ENCODE measurements at regions not wholly inside any gene's neighbourhood (a gene's known extent, or its start where the extent isn't known, plus 50 kb on each side); places are given as distances from the start of the nearest gene placed in this dataset.
"Not testable (repeated sequence)": the region's sequence is repeated elsewhere in the genome, so short reads cannot be mapped to it uniquely, and the experiment has no call there.

DNA sequence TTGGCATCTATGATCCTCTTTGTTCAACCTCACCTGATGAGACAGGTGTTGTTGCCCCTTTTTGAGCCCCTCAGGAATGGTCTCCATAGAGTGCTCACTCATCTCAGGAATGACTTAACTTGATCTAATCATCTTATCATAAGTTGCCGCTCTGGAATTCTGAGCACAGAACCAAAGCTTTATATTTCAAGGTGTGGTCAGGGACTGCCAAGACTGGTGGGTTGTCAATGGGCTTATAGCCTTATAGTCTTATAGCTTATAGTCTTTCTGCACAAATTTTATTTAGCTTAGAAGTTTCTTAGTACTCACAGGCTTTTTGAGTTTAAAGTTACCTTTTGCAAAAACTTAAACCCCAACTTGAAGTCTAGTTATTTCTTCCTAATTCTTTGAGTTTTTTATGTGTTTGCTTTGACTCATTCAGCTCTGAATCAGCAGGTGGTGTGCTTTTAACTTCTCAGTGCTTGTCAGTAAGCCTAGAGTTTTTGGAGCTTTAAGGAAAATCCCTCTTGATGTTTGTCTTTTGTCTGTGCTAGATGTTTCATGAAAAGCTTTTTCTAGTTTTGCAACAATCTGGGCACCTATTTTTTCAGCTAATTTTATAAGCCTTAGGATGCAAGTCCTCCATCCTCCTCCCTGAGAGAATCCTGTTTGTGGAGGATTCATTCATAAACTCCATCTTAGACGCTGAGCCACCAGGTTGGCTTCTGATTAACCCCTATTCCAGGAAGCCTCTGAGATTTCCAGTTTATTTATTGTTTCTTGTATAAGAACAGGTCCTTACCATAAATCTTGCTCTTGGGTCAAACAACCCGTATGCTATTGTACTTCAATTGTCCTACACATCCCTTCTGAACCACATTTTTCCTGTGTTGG is 72.3 kb upstream of the SSTR4 start:
- no peaks in the 10 kb centered on the region for H3K36me3 ChIP-seq (ENCODE audit: control insufficient read depth, insufficient read depth, low read length)
- no peaks in the 10 kb centered on the region; the same call in 1 of the 2 replicates for H3K27me3 ChIP-seq (ENCODE audit: control insufficient read depth, insufficient read depth, low read length)
- no peak overlapping the region for H3K9ac ChIP-seq (ENCODE audit: low read length)
- H3K9me3 ChIP-seq (ENCODE audit: control insufficient read depth, insufficient read depth, low read depth, low read length): 0 out of 2 replicates have a peak, but pooled peaks cover 2% of the 10 kb centered on the region
- no peak overlapping the region for H3K4me3 ChIP-seq (ENCODE audit: low read depth, low read length)
- H3K27ac ChIP-seq (ENCODE audit: low read depth, low read length): no peak overlapping the region
- no peaks in the 10 kb centered on the region for H3K4me1 ChIP-seq (ENCODE audit: control insufficient read depth, insufficient read depth, low read length)

DNA sequence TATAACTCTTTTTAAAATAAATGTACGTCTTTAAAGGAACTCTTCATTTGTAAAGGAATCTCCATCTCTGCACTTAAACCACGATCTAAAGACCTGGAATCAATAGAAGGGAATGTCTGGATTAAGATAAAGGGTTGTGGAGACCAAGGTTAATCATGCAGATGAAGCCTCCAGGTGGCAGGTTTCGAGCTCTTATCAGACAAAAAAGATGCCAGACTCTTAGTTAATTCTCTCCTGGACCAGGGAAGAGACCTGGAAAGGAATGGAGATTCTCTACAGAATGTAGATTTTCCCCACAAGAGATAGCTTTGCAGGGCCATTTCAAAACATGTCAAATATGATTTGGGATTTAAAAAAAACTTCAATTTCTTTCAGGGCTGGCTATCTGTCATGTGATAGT is 71.5 kb upstream of the SSTR4 start:
- 0 out of 2 replicates have a peak, but pooled peaks cover 2% of the 10 kb centered on the region for H3K9me3 ChIP-seq (ENCODE audit: control insufficient read depth, insufficient read depth, low read depth, low read length)
- no peaks in the 10 kb centered on the region for H3K4me1 ChIP-seq (ENCODE audit: control insufficient read depth, insufficient read depth, low read length)
- H3K9ac ChIP-seq (ENCODE audit: low read length): no peak overlapping the region
- H3K27me3 ChIP-seq (ENCODE audit: control insufficient read depth, insufficient read depth, low read length): no peaks in the 10 kb centered on the region; the same call in 1 of the 2 replicates
- no peak overlapping the region for H3K27ac ChIP-seq (ENCODE audit: low read depth, low read length)
- H3K36me3 ChIP-seq (ENCODE audit: control insufficient read depth, insufficient read depth, low read length): no peaks in the 10 kb centered on the region
- H3K4me3 ChIP-seq (ENCODE audit: low read depth, low read length): no peak overlapping the region

- H3K4me3 ChIP-seq (ENCODE audit: low read depth, low read length): no peak overlapping the region
- H3K36me3 ChIP-seq (ENCODE audit: control insufficient read depth, insufficient read depth, low read length): no peaks in the 10 kb centered on the region
- H3K27me3 ChIP-seq (ENCODE audit: control insufficient read depth, insufficient read depth, low read length): no peaks in the 10 kb centered on the region; the same call in 1 of the 2 replicates
- H3K4me1 ChIP-seq (ENCODE audit: control insufficient read depth, insufficient read depth, low read length): no peaks in the 10 kb centered on the region
- H3K27ac ChIP-seq (ENCODE audit: low read depth, low read length): no peak overlapping the region
- no peaks in the 10 kb centered on the region for H3K9me3 ChIP-seq (ENCODE audit: control insufficient read depth, insufficient read depth, low read depth, low read length)
- H3K9ac ChIP-seq (ENCODE audit: low read length): no peak overlapping the region
These were observed 68.2 kb upstream of the SSTR4 start for GRCh38 chr20:22966787-22967464.

DNA sequence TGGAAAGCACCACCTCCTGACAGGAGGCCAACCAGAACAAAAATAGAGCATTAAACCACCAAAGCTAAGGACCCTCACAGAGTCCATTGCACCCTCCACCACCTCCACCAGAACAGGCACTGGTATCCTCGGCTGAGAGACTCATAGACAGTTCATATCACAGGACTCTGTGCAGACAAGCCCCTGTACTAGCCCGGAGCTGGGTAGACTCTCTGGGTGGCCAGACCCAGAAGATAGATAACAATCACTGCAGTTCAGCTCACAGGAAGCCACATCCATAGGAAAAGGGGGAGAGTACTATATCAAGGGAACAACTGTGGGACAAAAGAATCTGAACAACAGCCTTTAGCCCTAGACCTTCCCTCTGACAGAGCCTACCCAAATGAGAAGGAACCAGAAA is 67.4 kb upstream of the SSTR4 start:
- H3K9me3 ChIP-seq (ENCODE audit: control insufficient read depth, insufficient read depth, low read depth, low read length); H3K36me3 ChIP-seq (ENCODE audit: control insufficient read depth, insufficient read depth, low read length); H3K27me3 ChIP-seq (ENCODE audit: control insufficient read depth, insufficient read depth, low read length); H3K4me3 ChIP-seq (ENCODE audit: low read depth, low read length); H3K9ac ChIP-seq (ENCODE audit: low read length); H3K4me1 ChIP-seq (ENCODE audit: control insufficient read depth, insufficient read depth, low read length); H3K27ac ChIP-seq (ENCODE audit: low read depth, low read length): not testable (repeated sequence)

DNA sequence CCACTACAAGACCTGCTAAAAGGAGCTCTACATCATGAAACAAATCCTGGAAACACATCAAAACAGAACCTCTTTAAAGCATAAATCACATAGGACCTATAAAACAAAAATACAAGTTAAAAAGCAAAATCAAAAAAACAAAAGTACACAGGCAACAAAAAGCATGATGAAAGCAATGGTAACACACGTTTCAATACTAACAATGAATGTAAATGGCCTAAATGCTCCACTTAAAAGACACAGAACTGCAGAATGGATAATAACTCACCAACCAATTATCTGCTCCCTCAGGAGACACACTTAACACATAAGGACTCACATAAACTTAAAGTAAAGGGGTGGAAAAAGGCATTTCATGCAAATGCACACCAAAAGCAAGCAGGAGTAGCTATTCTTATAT is 66.1 kb upstream of the SSTR4 start:
- not testable (repeated sequence) for H3K9ac ChIP-seq (ENCODE audit: low read length); H3K36me3 ChIP-seq (ENCODE audit: control insufficient read depth, insufficient read depth, low read length); H3K9me3 ChIP-seq (ENCODE audit: control insufficient read depth, insufficient read depth, low read depth, low read length); H3K4me3 ChIP-seq (ENCODE audit: low read depth, low read length); H3K27ac ChIP-seq (ENCODE audit: low read depth, low read length); H3K27me3 ChIP-seq (ENCODE audit: control insufficient read depth, insufficient read depth, low read length); H3K4me1 ChIP-seq (ENCODE audit: control insufficient read depth, insufficient read depth, low read length)

GRCh38 chr20:22971077-22971476 is 64.0 kb upstream of the SSTR4 start:
- not testable (repeated sequence) for H3K4me1 ChIP-seq (ENCODE audit: control insufficient read depth, insufficient read depth, low read length); H3K27me3 ChIP-seq (ENCODE audit: control insufficient read depth, insufficient read depth, low read length); H3K27ac ChIP-seq (ENCODE audit: low read depth, low read length); H3K9ac ChIP-seq (ENCODE audit: low read length); H3K36me3 ChIP-seq (ENCODE audit: control insufficient read depth, insufficient read depth, low read length); H3K4me3 ChIP-seq (ENCODE audit: low read depth, low read length); H3K9me3 ChIP-seq (ENCODE audit: control insufficient read depth, insufficient read depth, low read depth, low read length)

DNA sequence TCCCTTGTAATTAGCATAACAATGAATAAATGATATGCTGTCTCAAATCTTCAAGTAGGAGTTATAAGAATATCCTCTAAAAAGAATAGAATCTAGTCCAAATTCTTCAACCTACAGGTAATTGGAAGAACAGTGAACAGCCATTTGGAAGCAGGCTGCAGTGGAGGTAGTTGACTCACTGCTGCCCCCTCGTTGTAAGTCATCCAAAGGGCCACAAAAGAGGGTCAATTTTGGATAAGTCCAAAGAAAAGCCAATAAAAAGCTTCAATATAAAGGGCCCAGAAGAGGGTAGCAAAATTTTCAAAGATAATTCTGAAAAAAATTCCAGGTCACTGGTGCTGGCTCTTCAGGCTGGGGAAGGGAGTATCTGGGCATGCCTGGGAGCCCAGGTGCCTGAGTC is 60.8 kb upstream of the SSTR4 start:
- H3K27ac ChIP-seq (ENCODE audit: low read depth, low read length): no peak overlapping the region
- H3K27me3 ChIP-seq (ENCODE audit: control insufficient read depth, insufficient read depth, low read length): peaks cover 2% of the 10 kb centered on the region; the same call in 1 of the 2 replicates
- no peaks in the 10 kb centered on the region for H3K4me1 ChIP-seq (ENCODE audit: control insufficient read depth, insufficient read depth, low read length)
- H3K4me3 ChIP-seq (ENCODE audit: low read depth, low read length): no peak overlapping the region
- H3K9me3 ChIP-seq (ENCODE audit: control insufficient read depth, insufficient read depth, low read depth, low read length): no peaks in the 10 kb centered on the region
- H3K36me3 ChIP-seq (ENCODE audit: control insufficient read depth, insufficient read depth, low read length): no peaks in the 10 kb centered on the region
- H3K9ac ChIP-seq (ENCODE audit: low read length): no peak overlapping the region

- Histone ChIP-seq H3K4me3 (ENCODE audit: low read depth, low read length) (no peak overlapping the region), H3K9me3 (ENCODE audit: control insufficient read depth, insufficient read depth, low read depth, low read length) (no peaks in the 10 kb centered on the region), H3K27me3 (ENCODE audit: control insufficient read depth, insufficient read depth, low read length) (peaks cover 2% of the 10 kb centered on the region; the same call in 1 of the 2 replicates), H3K4me1 (ENCODE audit: control insufficient read depth, insufficient read depth, low read length) (no peaks in the 10 kb centered on the region), H3K36me3 (ENCODE audit: control insufficient read depth, insufficient read depth, low read length) (no peaks in the 10 kb centered on the region), H3K9ac (ENCODE audit: low read length) (no peak overlapping the region), H3K27ac (ENCODE audit: low read depth, low read length) (no peak overlapping the region)
These were observed 57.9 kb upstream of the SSTR4 start for GRCh38 chr20:22977047-22977785.

DNA sequence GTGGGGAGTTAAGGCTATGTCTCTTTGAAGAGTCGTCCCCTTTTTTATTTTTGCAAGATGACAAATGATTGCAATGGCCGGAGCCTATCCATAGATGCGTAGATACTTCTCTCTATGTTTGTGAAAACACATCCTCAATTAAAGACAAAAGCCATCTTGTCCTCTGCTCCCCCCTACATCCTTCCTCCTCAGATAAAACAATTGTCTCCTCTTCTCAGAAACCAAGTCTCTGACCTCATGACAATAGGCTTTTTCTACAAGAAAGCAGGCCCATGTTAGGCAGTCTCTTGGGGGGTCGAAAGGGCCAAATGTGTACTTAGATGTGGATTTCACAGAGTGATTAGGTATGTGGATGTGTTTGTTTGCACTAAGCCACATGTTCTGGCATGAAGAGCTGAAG is 51.1 kb upstream of the SSTR4 start:
- no peaks in the 10 kb centered on the region for H3K27me3 ChIP-seq (ENCODE audit: control insufficient read depth, insufficient read depth, low read length)

DNA sequence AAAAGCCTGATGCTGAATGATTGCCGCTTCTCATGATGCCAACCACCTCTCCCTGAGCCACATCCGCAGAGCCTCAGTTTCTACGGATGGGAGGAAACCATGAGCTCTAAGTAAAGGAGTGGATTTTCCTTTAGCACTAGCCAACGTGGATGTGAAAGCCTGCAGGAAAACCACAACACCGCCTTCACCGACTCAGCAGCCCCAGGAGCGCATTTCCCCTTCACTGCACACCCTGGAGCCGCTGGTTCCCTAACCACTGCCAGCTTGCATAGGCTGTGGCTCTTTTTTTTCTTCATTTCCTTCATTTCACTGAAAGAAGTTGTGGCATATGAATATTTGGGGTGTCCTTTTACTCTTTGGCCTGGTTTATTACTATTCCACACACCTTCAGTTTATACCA is 50.5 kb upstream of the SSTR4 start:
- no peaks in the 10 kb centered on the region for H3K9me3 ChIP-seq (ENCODE audit: control insufficient read depth, insufficient read depth, low read depth, low read length)
- no peak overlapping the region for H3K27ac ChIP-seq (ENCODE audit: low read depth, low read length)
- no peak overlapping the region for H3K9ac ChIP-seq (ENCODE audit: low read length)
- H3K27me3 ChIP-seq (ENCODE audit: control insufficient read depth, insufficient read depth, low read length): no peaks in the 10 kb centered on the region
- H3K4me1 ChIP-seq (ENCODE audit: control insufficient read depth, insufficient read depth, low read length): no peaks in the 10 kb centered on the region
- H3K4me3 ChIP-seq (ENCODE audit: low read depth, low read length): no peak overlapping the region
- H3K36me3 ChIP-seq (ENCODE audit: control insufficient read depth, insufficient read depth, low read length): no peaks in the 10 kb centered on the region

More for the DNA sequence above, 51.1 kb upstream of the SSTR4 start:
- H3K27ac ChIP-seq (ENCODE audit: low read depth, low read length): no peak overlapping the region
- H3K9ac ChIP-seq (ENCODE audit: low read length): no peak overlapping the region
- H3K9me3 ChIP-seq (ENCODE audit: control insufficient read depth, insufficient read depth, low read depth, low read length): no peaks in the 10 kb centered on the region
- no peak overlapping the region for H3K4me3 ChIP-seq (ENCODE audit: low read depth, low read length)
- H3K36me3 ChIP-seq (ENCODE audit: control insufficient read depth, insufficient read depth, low read length): no peaks in the 10 kb centered on the region
- H3K4me1 ChIP-seq (ENCODE audit: control insufficient read depth, insufficient read depth, low read length): no peaks in the 10 kb centered on the region

Measured in HUES6 (cell line).